Mesothelial cell of epicardium (in vitro differentiated cells): ENCODE measurements at regions not wholly inside any gene's neighbourhood (a gene's known extent, or its start where the extent isn't known, plus 50 kb on each side); places are given as distances from the start of the nearest gene placed in this dataset.

Experiments
- DNase-seq, 2 experiments: peaks; one replicate each; pipeline ENCODE4 v3.0.0; 2021; ENCODE audit warnings: low spot score in 2 of 2; ENCODE audit not compliant: unreplicated experiment in 2 of 2
- H3K27ac Mint-ChIP-seq: 2 replicates; pipeline ENCODE4 v1.8.0; 2021; ENCODE audit warnings: mixed read lengths
- H3K27me3 Mint-ChIP-seq: 2 replicates; pipeline ENCODE4 v1.8.0; 2021; ENCODE audit warnings: low read depth, mixed read lengths
- H3K36me3 Mint-ChIP-seq: 2 replicates; pipeline ENCODE4 v1.8.0; 2021; ENCODE audit warnings: mixed read lengths
- H3K4me1 Mint-ChIP-seq: 2 replicates; pipeline ENCODE4 v1.8.0; 2021; ENCODE audit warnings: mixed read lengths
- H3K4me3 Mint-ChIP-seq: 2 replicates; pipeline ENCODE4 v1.8.0; 2021; ENCODE audit warnings: mild to moderate bottlenecking, moderate library complexity, mixed read lengths
- H3K9me3 Mint-ChIP-seq: 2 replicates; pipeline ENCODE4 v1.8.0; 2021; ENCODE audit warnings: mixed read lengths
- TF ChIP-seq, protein P1 (sequence below): fragments of 200-600 bp; sonication (generic); IDR thresholded peaks from one replicate; pipeline ENCODE4 v1.5.0; 2021; ENCODE audit warnings: antibody characterized with exemption; ENCODE audit not compliant: unreplicated experiment

GRCh38 chr11:70575396-70576060, 177.2 kb downstream of the CTTN start:
- DNase-seq: no peak
- H3K4me3 Mint-ChIP-seq: no peak overlapping the region

DNA sequence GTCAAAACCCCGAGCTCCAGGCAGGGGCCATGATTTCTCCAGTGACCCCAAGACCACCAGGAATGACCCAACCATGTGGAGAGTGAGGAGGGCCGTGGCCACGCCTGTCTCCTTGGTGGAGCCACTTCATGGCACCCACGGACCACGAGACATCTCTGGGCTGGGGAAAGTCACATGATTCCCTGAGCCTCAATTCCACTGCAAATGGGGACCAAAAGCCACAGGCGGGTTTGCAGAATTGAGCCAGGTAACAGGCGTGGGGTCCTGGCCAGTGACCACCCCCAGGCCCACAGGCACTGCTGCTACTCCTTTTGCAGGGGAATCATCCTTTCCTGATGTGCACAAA, 178.9 kb downstream of the CTTN start:
- H3K36me3 Mint-ChIP-seq: no peaks in the 10 kb centered on the region

More at GRCh38 chr11:70575396-70576060, 177.2 kb downstream of the CTTN start:
- Mint-ChIP-seq H3K27ac (no peak overlapping the region), H3K4me1 (no peaks in the 10 kb centered on the region), H3K27me3 (no peaks in the 10 kb centered on the region), H3K9me3 (no peaks in the 10 kb centered on the region), H3K36me3 (no peaks in the 10 kb centered on the region)
- TF ChIP-seq, protein P1, sequence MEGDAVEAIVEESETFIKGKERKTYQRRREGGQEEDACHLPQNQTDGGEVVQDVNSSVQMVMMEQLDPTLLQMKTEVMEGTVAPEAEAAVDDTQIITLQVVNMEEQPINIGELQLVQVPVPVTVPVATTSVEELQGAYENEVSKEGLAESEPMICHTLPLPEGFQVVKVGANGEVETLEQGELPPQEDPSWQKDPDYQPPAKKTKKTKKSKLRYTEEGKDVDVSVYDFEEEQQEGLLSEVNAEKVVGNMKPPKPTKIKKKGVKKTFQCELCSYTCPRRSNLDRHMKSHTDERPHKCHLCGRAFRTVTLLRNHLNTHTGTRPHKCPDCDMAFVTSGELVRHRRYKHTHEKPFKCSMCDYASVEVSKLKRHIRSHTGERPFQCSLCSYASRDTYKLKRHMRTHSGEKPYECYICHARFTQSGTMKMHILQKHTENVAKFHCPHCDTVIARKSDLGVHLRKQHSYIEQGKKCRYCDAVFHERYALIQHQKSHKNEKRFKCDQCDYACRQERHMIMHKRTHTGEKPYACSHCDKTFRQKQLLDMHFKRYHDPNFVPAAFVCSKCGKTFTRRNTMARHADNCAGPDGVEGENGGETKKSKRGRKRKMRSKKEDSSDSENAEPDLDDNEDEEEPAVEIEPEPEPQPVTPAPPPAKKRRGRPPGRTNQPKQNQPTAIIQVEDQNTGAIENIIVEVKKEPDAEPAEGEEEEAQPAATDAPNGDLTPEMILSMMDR: no peak

DNA sequence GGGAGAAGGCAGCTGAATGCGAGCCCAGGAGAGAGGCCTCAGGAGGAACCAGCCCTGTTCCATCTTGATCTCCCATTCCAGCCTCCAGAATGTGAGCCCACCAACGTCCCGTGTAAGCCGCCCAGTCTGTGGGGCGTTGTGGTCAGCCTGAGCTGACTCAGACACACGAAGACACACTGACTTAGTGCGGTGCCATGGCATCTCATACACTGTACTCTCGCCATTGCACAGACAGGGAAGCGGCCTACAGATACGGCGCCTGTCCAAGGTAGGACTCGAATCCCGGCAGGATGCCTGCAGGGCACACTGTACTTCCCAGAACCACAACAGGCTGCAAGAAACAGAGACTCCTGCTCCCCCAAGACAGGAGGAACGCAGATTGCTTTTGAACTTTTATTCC, 179.6 kb downstream of the CTTN start:
- no peaks in the 10 kb centered on the region for H3K36me3 Mint-ChIP-seq
- no peaks in the 10 kb centered on the region for H3K9me3 Mint-ChIP-seq
- TF ChIP-seq, protein P1: no peak
- H3K27me3 Mint-ChIP-seq: no peaks in the 10 kb centered on the region
- H3K27ac Mint-ChIP-seq: no peak overlapping the region
- H3K4me1 Mint-ChIP-seq: no peaks in the 10 kb centered on the region
- no peak overlapping the region for H3K4me3 Mint-ChIP-seq
- no peak for DNase-seq

More for the DNA sequence above, 178.9 kb downstream of the CTTN start:
- TF ChIP-seq, protein P1: no peak
- no peaks in the 10 kb centered on the region for H3K4me1 Mint-ChIP-seq
- DNase-seq: no peak
- no peaks in the 10 kb centered on the region for H3K9me3 Mint-ChIP-seq
- no peak overlapping the region for H3K4me3 Mint-ChIP-seq
- H3K27ac Mint-ChIP-seq: no peak overlapping the region
- no peaks in the 10 kb centered on the region for H3K27me3 Mint-ChIP-seq

DNA sequence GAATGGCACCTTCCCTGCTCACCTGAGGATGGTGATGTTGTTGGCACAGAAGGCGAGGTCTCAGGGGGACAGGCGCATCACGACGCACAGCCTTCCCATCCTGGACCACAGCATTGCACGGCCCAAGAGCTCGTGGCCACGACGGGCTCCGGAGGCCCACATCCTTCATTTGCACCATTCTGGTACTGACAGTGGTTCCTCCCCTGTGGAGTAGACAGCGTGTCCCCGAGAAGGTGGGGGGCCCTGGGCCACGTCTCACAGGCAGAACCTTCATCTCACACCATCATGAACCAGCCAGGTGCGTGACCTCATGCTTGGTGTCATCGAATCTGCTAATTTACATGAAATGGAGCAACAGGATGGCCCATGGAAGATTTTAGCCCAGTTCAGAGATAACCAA, 180.0 kb downstream of the CTTN start:
- no peak for DNase-seq
- H3K27me3 Mint-ChIP-seq: no peaks in the 10 kb centered on the region
- no peak overlapping the region for H3K27ac Mint-ChIP-seq

DNA sequence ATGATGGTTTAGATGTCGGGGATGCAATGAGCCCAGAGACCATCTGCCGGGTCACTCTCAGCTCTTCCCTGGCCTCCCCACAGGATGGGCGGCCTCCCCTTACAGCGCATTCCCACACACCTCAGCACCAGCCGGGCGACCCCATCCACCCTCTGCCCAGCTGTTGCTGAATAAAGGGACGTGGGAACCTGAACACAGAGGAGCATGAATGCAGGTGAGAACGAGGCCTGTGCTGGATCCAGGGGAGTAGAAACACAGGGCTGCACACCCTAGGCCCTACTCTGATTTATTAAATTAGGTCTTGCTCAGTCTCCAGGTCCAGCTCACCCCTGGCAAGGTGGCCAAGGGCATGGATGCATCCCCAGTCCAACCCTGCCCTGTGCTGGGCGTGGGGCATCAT, 180.5 kb downstream of the CTTN start:
- H3K27me3 Mint-ChIP-seq: no peaks in the 10 kb centered on the region
- H3K4me3 Mint-ChIP-seq: no peak overlapping the region

More for the DNA sequence above, 180.0 kb downstream of the CTTN start:
- TF ChIP-seq, protein P1: no peak
- Mint-ChIP-seq H3K4me1 (no peaks in the 10 kb centered on the region), H3K4me3 (no peak overlapping the region), H3K9me3 (no peaks in the 10 kb centered on the region), H3K36me3 (no peaks in the 10 kb centered on the region)

More for the DNA sequence above, 180.5 kb downstream of the CTTN start:
- TF ChIP-seq, protein P1: no peak
- H3K36me3 Mint-ChIP-seq: no peaks in the 10 kb centered on the region
- H3K9me3 Mint-ChIP-seq: no peaks in the 10 kb centered on the region
- no peaks in the 10 kb centered on the region for H3K4me1 Mint-ChIP-seq
- DNase-seq: no peak
- H3K27ac Mint-ChIP-seq: no peak overlapping the region
